ENCODE measurements at regions not wholly inside any gene's neighbourhood (a gene's known extent, or its start where the extent isn't known, plus 50 kb on each side); places are given as distances from the start of the nearest gene placed in this dataset.

DNA sequence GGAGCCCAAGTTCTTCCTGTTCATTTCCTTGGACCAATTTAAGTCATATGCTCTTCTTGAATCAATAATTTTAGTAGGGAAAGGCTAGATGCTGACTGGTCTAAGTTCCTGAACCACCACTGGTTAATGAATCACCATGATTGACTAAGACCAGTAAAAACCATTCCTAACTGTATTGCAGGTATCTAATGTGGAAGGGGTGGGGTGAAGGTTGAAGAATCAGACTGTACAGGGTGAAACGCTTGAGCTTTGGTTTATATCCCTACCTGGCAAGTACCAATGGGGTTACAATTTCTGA, 100.1 kb downstream of the DYRK2 start:
- in situ Hi-C loops (cut with MboI; ENCODE audit: low sequenced_read_pairs, unreplicated experiment): no loop called here
- TF ChIP-seq, protein P1, sequence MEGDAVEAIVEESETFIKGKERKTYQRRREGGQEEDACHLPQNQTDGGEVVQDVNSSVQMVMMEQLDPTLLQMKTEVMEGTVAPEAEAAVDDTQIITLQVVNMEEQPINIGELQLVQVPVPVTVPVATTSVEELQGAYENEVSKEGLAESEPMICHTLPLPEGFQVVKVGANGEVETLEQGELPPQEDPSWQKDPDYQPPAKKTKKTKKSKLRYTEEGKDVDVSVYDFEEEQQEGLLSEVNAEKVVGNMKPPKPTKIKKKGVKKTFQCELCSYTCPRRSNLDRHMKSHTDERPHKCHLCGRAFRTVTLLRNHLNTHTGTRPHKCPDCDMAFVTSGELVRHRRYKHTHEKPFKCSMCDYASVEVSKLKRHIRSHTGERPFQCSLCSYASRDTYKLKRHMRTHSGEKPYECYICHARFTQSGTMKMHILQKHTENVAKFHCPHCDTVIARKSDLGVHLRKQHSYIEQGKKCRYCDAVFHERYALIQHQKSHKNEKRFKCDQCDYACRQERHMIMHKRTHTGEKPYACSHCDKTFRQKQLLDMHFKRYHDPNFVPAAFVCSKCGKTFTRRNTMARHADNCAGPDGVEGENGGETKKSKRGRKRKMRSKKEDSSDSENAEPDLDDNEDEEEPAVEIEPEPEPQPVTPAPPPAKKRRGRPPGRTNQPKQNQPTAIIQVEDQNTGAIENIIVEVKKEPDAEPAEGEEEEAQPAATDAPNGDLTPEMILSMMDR (IDR thresholded peaks at IDR 0.05; ENCODE audit: borderline replicate concordance, control extremely low read depth, extremely low read depth, insufficient read depth, missing control alignments): no peak
- DNase-seq (ENCODE audit: low spot score): no peak

DNA sequence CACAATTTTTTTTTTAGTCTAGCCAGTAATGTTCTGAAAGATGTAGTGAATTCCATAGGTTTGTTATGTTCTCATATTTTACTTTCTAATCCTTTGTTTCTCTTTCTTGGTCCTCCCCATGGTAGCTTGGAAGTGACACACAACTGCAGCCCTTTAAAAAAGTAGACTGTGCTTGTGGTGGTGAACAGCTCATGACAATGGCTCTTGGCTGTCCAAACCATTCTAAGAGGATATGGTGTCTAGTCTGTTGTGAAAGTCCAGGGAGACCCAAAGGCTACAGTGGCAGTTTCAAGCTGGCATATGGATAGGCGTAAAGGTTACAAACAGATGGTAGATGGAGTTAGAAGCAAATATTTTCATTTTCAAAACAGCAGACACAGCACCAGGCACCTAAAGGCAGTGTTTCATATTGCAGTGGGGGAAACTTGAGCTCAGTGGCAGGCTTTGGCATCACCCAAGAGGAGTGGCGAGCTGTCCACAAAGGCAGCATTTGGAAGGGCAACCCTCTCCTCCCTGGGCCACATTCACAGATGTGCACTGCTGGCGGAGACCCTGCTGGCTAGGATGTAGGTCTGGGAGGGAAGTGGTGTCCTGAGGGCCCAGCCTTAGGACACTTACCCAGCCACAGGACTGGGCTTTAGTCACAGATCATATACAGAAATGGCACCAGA, 102.1 kb downstream of the DYRK2 start:
- TF ChIP-seq, protein P1 (IDR thresholded peaks at IDR 0.05; ENCODE audit: borderline replicate concordance, control extremely low read depth, extremely low read depth, insufficient read depth, missing control alignments): no peak
- DNase-seq (ENCODE audit: low spot score): no peak
- in situ Hi-C loops (cut with MboI; ENCODE audit: low sequenced_read_pairs, unreplicated experiment): no loop called here

DNA sequence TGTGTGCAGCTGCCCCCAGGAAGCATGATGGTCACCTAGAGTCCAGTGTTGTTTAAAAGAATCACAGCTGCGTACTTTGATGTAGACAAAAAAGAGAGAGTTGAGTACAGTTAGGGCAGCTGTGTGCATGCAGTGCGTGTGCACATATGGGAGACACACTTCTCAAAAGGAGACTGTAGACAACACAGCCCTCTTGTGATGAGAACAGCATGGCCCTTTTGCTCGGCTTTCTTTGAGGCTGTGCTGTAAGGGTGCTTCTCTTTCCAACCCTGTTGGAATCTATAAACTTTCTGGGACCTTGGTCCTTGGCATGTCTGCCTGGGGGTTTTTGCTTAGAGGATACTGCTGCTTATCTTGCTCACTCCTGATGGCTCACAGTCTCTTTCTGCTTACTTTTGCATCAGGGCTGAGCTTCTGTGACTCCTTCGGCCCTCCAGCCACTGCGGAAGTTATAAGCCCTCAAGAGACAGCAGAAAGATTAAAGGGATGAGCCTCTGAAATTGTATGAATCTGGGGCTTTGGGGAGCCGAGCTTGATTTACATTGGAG, 102.9 kb downstream of the DYRK2 start:
- TF ChIP-seq, protein P1 (IDR thresholded peaks at IDR 0.05; ENCODE audit: borderline replicate concordance, control extremely low read depth, extremely low read depth, insufficient read depth, missing control alignments): no peak
- in situ Hi-C loops (cut with MboI; ENCODE audit: low sequenced_read_pairs, unreplicated experiment): no loop called here
- no peak for DNase-seq (ENCODE audit: low spot score)

DNA sequence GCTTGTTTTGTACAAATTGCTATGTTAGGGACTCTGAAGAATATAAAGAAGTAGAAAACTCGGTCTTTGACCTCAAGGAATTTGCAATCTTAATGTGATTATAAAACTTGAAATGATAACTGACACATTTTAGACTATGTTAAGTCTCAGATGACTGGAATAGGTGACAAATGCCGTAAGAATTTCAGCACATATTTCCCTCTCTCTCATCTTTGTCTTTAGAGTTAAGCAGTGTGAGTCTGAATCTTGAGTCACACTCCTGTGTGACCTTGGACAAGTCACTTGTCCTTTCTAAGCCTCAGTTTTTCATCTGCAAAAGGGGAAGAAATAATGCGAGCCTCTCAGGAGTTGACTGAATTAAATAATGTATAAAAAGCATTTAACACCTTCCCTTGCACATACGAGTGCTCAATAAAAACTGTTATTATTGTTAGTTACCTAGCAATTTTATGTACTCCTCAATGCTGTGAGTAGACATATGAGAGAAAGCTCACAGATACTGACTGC, 103.7 kb downstream of the DYRK2 start:
- in situ Hi-C loops (cut with MboI; ENCODE audit: low sequenced_read_pairs, unreplicated experiment): no loop called here
- DNase-seq (ENCODE audit: low spot score): no peak
- TF ChIP-seq, protein P1 (IDR thresholded peaks at IDR 0.05; ENCODE audit: borderline replicate concordance, control extremely low read depth, extremely low read depth, insufficient read depth, missing control alignments): no peak

DNA sequence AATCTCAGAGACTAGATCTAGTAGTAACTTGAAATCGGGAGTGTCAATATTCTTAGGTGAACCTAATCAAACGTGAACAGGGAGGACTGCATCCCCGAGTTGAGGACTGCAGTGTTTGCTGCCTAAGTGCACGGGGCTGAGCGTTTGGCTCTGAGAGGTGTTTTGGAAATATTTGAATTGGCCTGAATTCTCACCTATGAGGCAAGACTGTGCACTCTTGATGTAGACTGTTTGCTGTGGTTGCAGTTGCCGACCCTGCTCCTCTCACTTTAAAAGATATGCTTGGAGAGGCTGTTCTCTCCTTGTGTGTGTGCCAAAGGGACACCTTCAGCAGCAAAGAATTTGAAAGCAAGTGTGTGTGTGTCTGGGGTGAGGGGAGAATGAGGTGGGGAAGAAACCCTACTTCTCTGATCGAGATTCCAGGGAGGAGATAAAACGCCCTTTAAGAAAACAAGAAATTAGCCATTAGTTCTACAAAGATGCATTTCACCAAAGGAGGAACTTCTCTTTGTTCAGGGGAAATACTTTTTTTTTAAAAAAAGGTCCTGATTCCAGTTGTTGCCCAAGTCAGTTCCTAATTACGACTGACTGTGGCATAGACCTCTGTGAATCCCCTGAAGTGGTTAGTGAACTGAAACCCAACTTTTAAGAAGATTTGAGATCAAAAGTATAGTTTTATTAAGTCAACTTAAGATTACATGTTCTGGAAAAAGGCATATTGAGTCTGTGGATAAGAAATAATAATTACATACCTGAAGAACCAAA, 106.6 kb downstream of the DYRK2 start:
- TF ChIP-seq, protein P1 (IDR thresholded peaks at IDR 0.05; ENCODE audit: borderline replicate concordance, control extremely low read depth, extremely low read depth, insufficient read depth, missing control alignments): no peak
- in situ Hi-C loops (cut with MboI; ENCODE audit: low sequenced_read_pairs, unreplicated experiment): no loop called here
- DNase-seq (ENCODE audit: low spot score): no peak

DNA sequence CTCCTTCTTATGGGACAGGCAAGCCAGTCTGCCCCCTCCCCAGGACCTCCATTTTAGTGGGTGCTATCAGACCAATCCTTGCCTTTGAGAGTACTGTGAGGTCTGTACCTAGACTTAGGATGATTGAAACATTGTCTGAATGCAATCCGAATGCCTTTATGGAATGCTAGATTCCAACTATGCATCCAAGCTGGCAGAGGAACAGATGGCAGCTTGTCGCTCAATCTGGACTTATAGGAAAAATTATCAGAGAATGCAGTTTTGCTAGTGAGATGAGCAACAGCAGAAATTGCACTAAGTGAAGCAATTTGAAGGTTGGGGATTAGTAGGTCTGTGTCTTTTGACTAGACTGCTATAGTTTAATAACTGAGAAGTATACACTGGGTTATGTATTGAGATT, 109.1 kb downstream of the DYRK2 start:
- in situ Hi-C loops (cut with MboI; ENCODE audit: low sequenced_read_pairs, unreplicated experiment): no loop called here
- DNase-seq (ENCODE audit: low spot score): no peak
- TF ChIP-seq, protein P1 (IDR thresholded peaks at IDR 0.05; ENCODE audit: borderline replicate concordance, control extremely low read depth, extremely low read depth, insufficient read depth, missing control alignments): no peak

Measured in GM13976 (cell line).